GM23338 (cell line): ENCODE measurements at regions not wholly inside any gene's neighbourhood (a gene's known extent, or its start where the extent isn't known, plus 50 kb on each side); places are given as distances from the start of the nearest gene placed in this dataset.

ENCODE experiments used
- ATAC-seq: fragments of 200-7000 bp; cut with Tn5 transposase; 3 replicates; pipeline ENCODE4 v1.9.1; 2020
- DNase-seq: peaks from one replicate; pipeline ENCODE4 v3.0.0-alpha.2; 2015; ENCODE audit warnings: low spot score
- H2AFZ ChIP-seq: fragments of 200-600 bp; sonication (generic); 2 replicates; pipeline ENCODE4 v1.8.0; 2016; ENCODE audit warnings: antibody characterized with exemption, mild to moderate bottlenecking, moderate library complexity
- H3F3A ChIP-seq: fragments of 200-600 bp; sonication (generic); replicated peaks from 2 replicates; pipeline ENCODE4 v1.8.0; 2017; ENCODE audit warnings: antibody characterized with exemption, mixed run types, low read depth
- H3K27ac ChIP-seq: fragments of 200-600 bp; sonication (generic); 2 replicates; pipeline ENCODE4 v1.6.1; 2016; ENCODE audit warnings: low read depth
- H3K27me3 ChIP-seq: fragments of 200-600 bp; sonication (generic); 2 replicates; pipeline ENCODE4 v1.8.0; 2016; ENCODE audit warnings: mild to moderate bottlenecking, mixed run types, moderate library complexity; ENCODE audit not compliant: insufficient read depth
- H3K36me3 ChIP-seq: fragments of 200-600 bp; sonication (generic); 2 replicates; pipeline ENCODE4 v1.8.0; 2016; ENCODE audit warnings: mild to moderate bottlenecking; ENCODE audit not compliant: insufficient read depth
- H3K4me1 ChIP-seq: fragments of 200-600 bp; sonication (generic); 2 replicates; pipeline ENCODE4 v1.8.0; 2016; ENCODE audit warnings: mild to moderate bottlenecking, moderate library complexity; ENCODE audit not compliant: insufficient read depth
- H3K4me2 ChIP-seq: fragments of 200-600 bp; sonication (generic); 2 replicates; pipeline ENCODE4 v1.7.1; 2017; ENCODE audit warnings: mixed run types
- H3K4me3 ChIP-seq: fragments of 200-600 bp; sonication (generic); 2 replicates; pipeline ENCODE4 v1.6.1; 2016; ENCODE audit warnings: mixed run types
- H3K79me2 ChIP-seq: fragments of 200-600 bp; sonication (generic); replicated peaks from 2 replicates; pipeline ENCODE4 v1.8.0; 2017; ENCODE audit warnings: mild to moderate bottlenecking; ENCODE audit not compliant: insufficient read depth
- H3K9me2 ChIP-seq: fragments of 200-600 bp; sonication (generic); 2 replicates; pipeline ENCODE4 v1.8.0; 2017; ENCODE audit not compliant: insufficient read depth
- H4K20me1 ChIP-seq: fragments of 200-600 bp; sonication (generic); replicated peaks from 2 replicates; pipeline ENCODE4 v1.8.0; 2017; ENCODE audit warnings: mild to moderate bottlenecking; ENCODE audit not compliant: insufficient read depth
- H3K27ac Mint-ChIP-seq: 2 replicates; pipeline ENCODE4 v1.8.0; 2020; ENCODE audit warnings: inconsistent platforms, mild to moderate bottlenecking, moderate library complexity, mixed read lengths
- H3K27me3 Mint-ChIP-seq: 3 replicates; pipeline ENCODE4 v1.8.0; 2022; ENCODE audit warnings: low read depth, mild to moderate bottlenecking, moderate library complexity, mixed read lengths, inconsistent platforms; ENCODE audit not compliant: insufficient read depth, poor library complexity
- H3K36me3 Mint-ChIP-seq: 3 replicates; pipeline ENCODE4 v1.8.0; 2021; ENCODE audit warnings: low read depth, mild to moderate bottlenecking, inconsistent platforms, moderate library complexity, mixed read lengths
- H3K4me1 Mint-ChIP-seq: 3 replicates; pipeline ENCODE4 v1.8.0; 2020; ENCODE audit warnings: mild to moderate bottlenecking, inconsistent platforms, mixed read lengths
- H3K4me3 Mint-ChIP-seq: 3 replicates; pipeline ENCODE4 v1.8.0; 2021; ENCODE audit warnings: moderate library complexity, mild to moderate bottlenecking, inconsistent platforms, mixed read lengths
- H3K9me3 Mint-ChIP-seq: 3 replicates; pipeline ENCODE4 v1.8.0; 2020; ENCODE audit warnings: moderate library complexity, mild to moderate bottlenecking, inconsistent platforms, mixed read lengths
- CREB1 ChIP-seq: fragments of 250-450 bp; sonication (Bioruptor Pico); IDR thresholded peaks from 2 replicates; pipeline ENCODE4 v1.5.0; 2020; ENCODE audit warnings: low read depth, mild to moderate bottlenecking, moderate library complexity
- CTCF ChIP-seq, 2 experiments: fragments of 200-600 bp in 1 of 2; sonication (generic) in 1 of 2; conservative IDR thresholded peaks; 2 replicates each; pipeline versions ENCODE4 v1.5.1 to v1.6.1; 2016 to 2017; ENCODE audit warnings: antibody characterized with exemption in 2 of 2, low read depth in 2 of 2, mild to moderate bottlenecking in 2 of 2, moderate library complexity in 1 of 2
- EZH2 ChIP-seq: fragments of 200-600 bp; sonication (generic); IDR thresholded peaks from one replicate; pipeline ENCODE4 v1.8.0; 2017; ENCODE audit warnings: antibody characterized with exemption, mild to moderate bottlenecking, low read depth; ENCODE audit not compliant: unreplicated experiment
- EZH2phosphoT487 ChIP-seq: fragments of 200-600 bp; sonication (generic); IDR thresholded peaks from one replicate; pipeline ENCODE4 v1.8.1; 2018; ENCODE audit warnings: antibody characterized with exemption; ENCODE audit not compliant: unreplicated experiment
- JUNB ChIP-seq: IDR thresholded peaks from one replicate; pipeline ENCODE4 v1.6.1; 2016; ENCODE audit warnings: antibody characterized with exemption; ENCODE audit not compliant: unreplicated experiment
- NANOG ChIP-seq: IDR thresholded peaks from 2 replicates; pipeline ENCODE4 v1.6.1; 2016; ENCODE audit warnings: antibody characterized with exemption, borderline replicate concordance
- POLR2AphosphoS5 ChIP-seq: IDR thresholded peaks from 2 replicates; pipeline ENCODE4 v1.6.1; 2016; ENCODE audit warnings: antibody characterized with exemption, low read depth
- STAT1 ChIP-seq: IDR thresholded peaks from one replicate; pipeline ENCODE4 v1.6.1; 2016; ENCODE audit warnings: antibody characterized with exemption; ENCODE audit not compliant: unreplicated experiment
- ZNF114 ChIP-seq: fragments of 250-450 bp; sonication (Bioruptor Pico); IDR thresholded peaks from 2 replicates; pipeline ENCODE4 v1.5.0; 2020; ENCODE audit warnings: mild to moderate bottlenecking, moderate library complexity
- ZNF331 ChIP-seq: fragments of 250-450 bp; sonication (Bioruptor Pico); IDR thresholded peaks from 2 replicates; pipeline ENCODE4 v1.5.0; 2020; ENCODE audit warnings: low read depth, mild to moderate bottlenecking, moderate library complexity
- ZNF462 ChIP-seq: fragments of 250-450 bp; sonication (Bioruptor Pico); IDR thresholded peaks from 2 replicates; pipeline ENCODE4 v1.5.0; 2020; ENCODE audit warnings: mild to moderate bottlenecking, moderate library complexity
- TF ChIP-seq, protein P1 (sequence below): IDR thresholded peaks from one replicate; pipeline ENCODE4 v1.6.1; 2018; ENCODE audit warnings: antibody characterized with exemption; ENCODE audit not compliant: unreplicated experiment
- TF ChIP-seq, protein P2 (sequence below): IDR thresholded peaks from 2 replicates; pipeline ENCODE4 v1.6.1; 2016; ENCODE audit warnings: antibody characterized with exemption

DNA sequence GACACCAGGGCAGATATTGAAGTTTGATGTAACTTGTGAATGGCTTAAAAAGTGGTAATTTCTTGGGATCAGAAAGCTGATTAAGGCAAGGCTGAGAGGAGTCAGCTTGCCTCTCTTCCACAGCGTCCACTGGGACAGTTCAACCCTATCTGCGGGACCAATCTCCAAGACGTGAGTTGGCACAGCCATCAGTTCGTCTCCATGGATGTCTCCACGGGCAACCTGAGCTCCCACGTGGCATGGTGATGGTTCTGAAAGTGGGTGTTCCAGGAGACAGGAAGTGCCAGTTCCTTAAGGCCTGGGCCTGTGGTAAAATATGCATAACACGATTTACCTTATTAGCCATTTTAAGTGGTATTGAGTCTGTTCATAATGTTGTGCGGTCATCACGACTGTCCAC is 67.9 kb upstream of the BHLHE23 start:
- peaks cover 33% of the 10 kb centered on the region for H3K27me3 Mint-ChIP-seq
- H3K27me3 ChIP-seq: peaks cover 29% of the 10 kb centered on the region

More for the DNA sequence above, 67.9 kb upstream of the BHLHE23 start:
- no peaks in the 10 kb centered on the region for H3K9me2 ChIP-seq
- peaks cover 4% of the 10 kb centered on the region; the same call in 1 of the 2 replicates for H4K20me1 ChIP-seq
- H3F3A ChIP-seq: no peaks in the 10 kb centered on the region
- H2AFZ ChIP-seq: no peak overlapping the region
- no peak overlapping the region for H3K27ac ChIP-seq
- Mint-ChIP-seq H3K9me3 (peaks cover 12% of the 10 kb centered on the region), H3K4me3 (no peak overlapping the region), H3K4me1 (peaks cover 4% of the 10 kb centered on the region), H3K36me3 (no peaks in the 10 kb centered on the region), H3K27ac (no peak overlapping the region)
- ATAC-seq: no peak
- no peaks in the 10 kb centered on the region for H3K79me2 ChIP-seq
- no peak overlapping the region for H3K4me3 ChIP-seq
- no peaks in the 10 kb centered on the region for H3K36me3 ChIP-seq
- no peak overlapping the region for H3K4me2 ChIP-seq
- H3K4me1 ChIP-seq: peaks cover 8% of the 10 kb centered on the region; the same call in 1 of the 2 replicates
- TF ChIP-seq CTCF (conservative IDR thresholded peaks at IDR 0.05; ENCODE audit: low read depth in 2 of 2) (no peak), CREB1 (CRISPR knock-in tag) (no peak), POLR2AphosphoS5 (no peak), ZNF331 (CRISPR knock-in tag) (no peak), EZH2 (no peak), JUNB (no peak), ZNF114 (no peak), STAT1 (no peak), ZNF462 (CRISPR knock-in tag) (no peak), NANOG (no peak), EZH2phosphoT487 (no peak)
- TF ChIP-seq, protein P1, sequence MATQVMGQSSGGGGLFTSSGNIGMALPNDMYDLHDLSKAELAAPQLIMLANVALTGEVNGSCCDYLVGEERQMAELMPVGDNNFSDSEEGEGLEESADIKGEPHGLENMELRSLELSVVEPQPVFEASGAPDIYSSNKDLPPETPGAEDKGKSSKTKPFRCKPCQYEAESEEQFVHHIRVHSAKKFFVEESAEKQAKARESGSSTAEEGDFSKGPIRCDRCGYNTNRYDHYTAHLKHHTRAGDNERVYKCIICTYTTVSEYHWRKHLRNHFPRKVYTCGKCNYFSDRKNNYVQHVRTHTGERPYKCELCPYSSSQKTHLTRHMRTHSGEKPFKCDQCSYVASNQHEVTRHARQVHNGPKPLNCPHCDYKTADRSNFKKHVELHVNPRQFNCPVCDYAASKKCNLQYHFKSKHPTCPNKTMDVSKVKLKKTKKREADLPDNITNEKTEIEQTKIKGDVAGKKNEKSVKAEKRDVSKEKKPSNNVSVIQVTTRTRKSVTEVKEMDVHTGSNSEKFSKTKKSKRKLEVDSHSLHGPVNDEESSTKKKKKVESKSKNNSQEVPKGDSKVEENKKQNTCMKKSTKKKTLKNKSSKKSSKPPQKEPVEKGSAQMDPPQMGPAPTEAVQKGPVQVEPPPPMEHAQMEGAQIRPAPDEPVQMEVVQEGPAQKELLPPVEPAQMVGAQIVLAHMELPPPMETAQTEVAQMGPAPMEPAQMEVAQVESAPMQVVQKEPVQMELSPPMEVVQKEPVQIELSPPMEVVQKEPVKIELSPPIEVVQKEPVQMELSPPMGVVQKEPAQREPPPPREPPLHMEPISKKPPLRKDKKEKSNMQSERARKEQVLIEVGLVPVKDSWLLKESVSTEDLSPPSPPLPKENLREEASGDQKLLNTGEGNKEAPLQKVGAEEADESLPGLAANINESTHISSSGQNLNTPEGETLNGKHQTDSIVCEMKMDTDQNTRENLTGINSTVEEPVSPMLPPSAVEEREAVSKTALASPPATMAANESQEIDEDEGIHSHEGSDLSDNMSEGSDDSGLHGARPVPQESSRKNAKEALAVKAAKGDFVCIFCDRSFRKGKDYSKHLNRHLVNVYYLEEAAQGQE: no peak
- TF ChIP-seq, protein P2, sequence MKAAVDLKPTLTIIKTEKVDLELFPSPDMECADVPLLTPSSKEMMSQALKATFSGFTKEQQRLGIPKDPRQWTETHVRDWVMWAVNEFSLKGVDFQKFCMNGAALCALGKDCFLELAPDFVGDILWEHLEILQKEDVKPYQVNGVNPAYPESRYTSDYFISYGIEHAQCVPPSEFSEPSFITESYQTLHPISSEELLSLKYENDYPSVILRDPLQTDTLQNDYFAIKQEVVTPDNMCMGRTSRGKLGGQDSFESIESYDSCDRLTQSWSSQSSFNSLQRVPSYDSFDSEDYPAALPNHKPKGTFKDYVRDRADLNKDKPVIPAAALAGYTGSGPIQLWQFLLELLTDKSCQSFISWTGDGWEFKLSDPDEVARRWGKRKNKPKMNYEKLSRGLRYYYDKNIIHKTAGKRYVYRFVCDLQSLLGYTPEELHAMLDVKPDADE: no peak
- DNase-seq: no peak
